Cardiac muscle cell (in vitro differentiated cells and primary cell): ENCODE measurements at regions not wholly inside any gene's neighbourhood (a gene's known extent, or its start where the extent isn't known, plus 50 kb on each side); places are given as distances from the start of the nearest gene placed in this dataset.

Experiments used
- DNase-seq, 2 donors: peaks; one replicate each; pipeline versions ENCODE4 v3.0.0 to v3.0.0-alpha.2; 2010 to 2017; ENCODE audit warnings: low read depth in 1 of 2, low spot score in 1 of 2
- H3K27ac ChIP-seq: fragments of 200-600 bp; sonication (generic); 2 replicates; pipeline ENCODE4 v1.5.1; 2016
- H3K27me3 ChIP-seq: fragments of 200-600 bp; sonication (generic); 2 replicates; pipeline ENCODE4 v1.6.0; 2016; ENCODE audit warnings: control low read depth
- H3K36me3 ChIP-seq: fragments of 200-600 bp; sonication (generic); 2 replicates; pipeline ENCODE4 v1.5.1; 2016; ENCODE audit warnings: control low read depth
- H3K4me1 ChIP-seq: fragments of 200-600 bp; sonication (generic); 2 replicates; pipeline ENCODE4 v1.8.1; 2017; ENCODE audit warnings: low read depth, mild to moderate bottlenecking, mixed run types
- H3K4me3 ChIP-seq: fragments of 200-600 bp; sonication (generic); 2 replicates; pipeline ENCODE4 v1.5.1; 2016; ENCODE audit warnings: mild to moderate bottlenecking
- H3K9me3 ChIP-seq: fragments of 200-600 bp; sonication (generic); 2 replicates; pipeline ENCODE4 v1.5.1; 2017; ENCODE audit warnings: low read depth, mild to moderate bottlenecking, control low read depth
- CTCF ChIP-seq: IDR thresholded peaks from 2 replicates; pipeline ENCODE4 v1.5.1; 2012; ENCODE audit warnings: low read depth, mild to moderate bottlenecking, low read length

DNA sequence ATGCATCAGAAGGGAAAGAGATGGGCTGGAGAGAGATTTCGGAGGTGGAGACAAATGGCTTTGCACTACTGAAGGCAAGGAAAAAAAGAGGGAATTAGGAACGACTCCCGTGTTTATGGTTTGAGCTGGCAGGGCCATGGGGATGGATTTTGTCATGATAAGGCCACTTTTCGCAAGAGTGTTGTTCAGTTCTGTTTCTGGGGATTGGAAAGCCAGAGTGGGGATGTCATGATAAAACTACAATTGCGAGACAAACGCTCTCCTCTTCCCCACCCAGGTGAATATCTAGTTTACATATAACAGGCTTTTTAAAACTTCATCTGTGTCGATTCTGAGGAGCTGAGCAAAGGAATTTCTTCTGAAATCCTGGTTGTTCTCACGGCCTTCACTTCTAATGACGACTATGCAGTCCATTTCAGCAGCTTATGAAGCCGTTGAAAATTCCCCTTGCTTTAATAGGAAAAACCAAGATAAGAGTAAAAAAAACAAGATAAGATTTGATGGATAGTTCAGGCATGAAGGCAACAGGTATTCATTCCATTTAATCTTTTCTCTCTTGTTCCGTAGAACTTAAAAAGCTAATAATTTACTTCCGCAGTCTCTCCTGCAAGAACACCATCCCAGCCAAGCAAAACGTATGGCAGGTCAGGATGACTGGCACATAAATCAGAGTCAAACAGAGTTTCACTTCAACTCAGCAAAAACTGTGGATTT is 245.6 kb upstream of the PITRM1 start:
- Histone ChIP-seq H3K36me3 (no peaks in the 10 kb centered on the region), H3K27ac (no peak overlapping the region), H3K4me1 (peaks cover 10% of the 10 kb centered on the region), H3K9me3 (no peaks in the 10 kb centered on the region), H3K27me3 (no peaks in the 10 kb centered on the region), H3K4me3 (no peak overlapping the region)
- DNase-seq, result no peak
- TF ChIP-seq CTCF, result no peak

GRCh38 chr10:3417096-3417495 is 244.5 kb upstream of the PITRM1 start:
- no peak for TF ChIP-seq CTCF
- no peak for DNase-seq
- Histone ChIP-seq H3K27me3 (no peaks in the 10 kb centered on the region), H3K9me3 (no peaks in the 10 kb centered on the region), H3K4me3 (no peak overlapping the region), H3K4me1 (peaks cover 10% of the 10 kb centered on the region), H3K27ac (no peak overlapping the region), H3K36me3 (no peaks in the 10 kb centered on the region)

DNA sequence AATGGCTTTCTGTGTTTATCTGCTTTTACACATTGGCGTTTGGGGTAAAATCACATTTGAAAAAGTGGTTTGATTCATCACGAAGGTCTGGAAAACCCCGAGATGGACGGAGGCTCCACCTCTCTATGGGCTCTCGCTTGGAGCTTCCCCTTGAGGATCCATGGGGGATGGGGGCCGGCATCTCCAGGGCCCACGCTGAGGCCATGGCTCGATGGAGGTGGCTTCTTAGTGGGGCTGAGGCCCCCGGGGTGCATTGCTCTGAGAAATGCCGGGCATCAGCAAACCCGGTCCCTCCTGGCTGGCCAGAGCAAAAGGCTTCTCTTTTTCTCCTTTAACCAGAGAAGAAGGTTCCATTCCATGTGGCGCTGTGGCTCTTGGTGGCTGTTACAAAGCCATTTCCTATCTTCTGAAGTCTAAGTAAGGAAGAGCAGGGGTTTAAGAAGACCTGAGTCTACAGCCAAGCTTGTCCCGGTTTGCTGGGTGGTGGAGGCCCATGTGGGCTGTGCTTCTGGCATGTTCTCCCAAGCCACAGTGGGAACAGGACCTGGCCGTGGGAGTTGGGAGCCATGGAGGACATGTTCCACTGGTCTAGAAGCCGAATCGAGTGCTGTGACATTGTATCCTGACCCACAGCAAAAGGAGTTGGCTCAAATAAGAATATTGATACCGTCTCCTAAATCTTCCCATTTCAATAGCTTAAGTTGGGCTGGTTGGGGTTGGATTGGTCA is 243.5 kb upstream of the PITRM1 start:
- no peak overlapping the region for H3K27ac ChIP-seq
- H3K4me3 ChIP-seq, result no peak overlapping the region
- no peak for DNase-seq
- H3K27me3 ChIP-seq, result no peaks in the 10 kb centered on the region
- no peak for TF ChIP-seq CTCF
- H3K36me3 ChIP-seq, result no peaks in the 10 kb centered on the region
- H3K4me1 ChIP-seq, result peaks cover 10% of the 10 kb centered on the region
- no peaks in the 10 kb centered on the region for H3K9me3 ChIP-seq

DNA sequence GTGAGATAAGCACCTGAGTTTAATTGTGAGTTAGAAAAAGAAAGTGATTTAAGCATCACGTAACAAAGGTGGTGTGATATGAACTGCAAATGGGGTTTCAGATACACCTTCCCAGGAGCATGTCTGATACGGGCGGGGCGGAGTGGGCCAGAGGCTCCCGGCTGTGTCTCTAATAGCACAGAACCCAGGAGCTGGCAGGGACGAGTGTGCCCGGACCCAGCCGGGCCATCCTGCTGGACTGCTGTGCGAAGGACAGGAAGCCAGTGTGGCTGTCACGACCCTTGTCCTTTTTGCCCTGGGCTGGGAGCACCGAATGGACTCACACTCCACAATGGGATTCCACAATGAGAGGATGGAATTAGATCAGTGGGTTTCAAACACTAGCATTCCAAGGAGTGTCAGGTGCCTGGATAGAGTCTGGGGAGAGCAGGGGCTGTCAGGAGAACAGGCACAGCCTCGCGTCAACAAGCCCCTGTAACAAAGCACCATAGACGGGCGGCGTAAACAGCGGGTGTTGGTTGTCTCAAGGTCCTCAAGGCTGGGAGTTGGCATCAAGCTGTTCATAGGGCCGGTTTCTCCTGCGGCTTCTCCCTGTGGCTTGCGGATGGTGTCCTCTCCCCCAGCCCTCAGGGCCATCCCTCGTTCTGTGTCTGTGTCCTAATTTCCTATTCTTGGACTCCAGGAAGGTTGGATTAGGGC is 242.6 kb upstream of the PITRM1 start:
- no peak for DNase-seq
- no peaks in the 10 kb centered on the region for H3K9me3 ChIP-seq
- peaks cover 10% of the 10 kb centered on the region for H3K4me1 ChIP-seq
- no peaks in the 10 kb centered on the region for H3K27me3 ChIP-seq
- TF ChIP-seq CTCF, result no peak
- H3K4me3 ChIP-seq, result no peak overlapping the region
- no peak overlapping the region for H3K27ac ChIP-seq
- H3K36me3 ChIP-seq, result no peaks in the 10 kb centered on the region

- no peak for TF ChIP-seq CTCF
- Histone ChIP-seq H3K4me3 (no peak overlapping the region), H3K4me1 (peaks cover 10% of the 10 kb centered on the region), H3K27me3 (no peaks in the 10 kb centered on the region), H3K9me3 (no peaks in the 10 kb centered on the region), H3K36me3 (no peaks in the 10 kb centered on the region), H3K27ac (no peak overlapping the region)
- no peak for DNase-seq
These were observed 242.1 kb upstream of the PITRM1 start for GRCh38 chr10:3414667-3415023.
